ENCODE measurements at regions not wholly inside any gene's neighbourhood (a gene's known extent, or its start where the extent isn't known, plus 50 kb on each side); places are given as distances from the start of the nearest gene placed in this dataset.

DNA sequence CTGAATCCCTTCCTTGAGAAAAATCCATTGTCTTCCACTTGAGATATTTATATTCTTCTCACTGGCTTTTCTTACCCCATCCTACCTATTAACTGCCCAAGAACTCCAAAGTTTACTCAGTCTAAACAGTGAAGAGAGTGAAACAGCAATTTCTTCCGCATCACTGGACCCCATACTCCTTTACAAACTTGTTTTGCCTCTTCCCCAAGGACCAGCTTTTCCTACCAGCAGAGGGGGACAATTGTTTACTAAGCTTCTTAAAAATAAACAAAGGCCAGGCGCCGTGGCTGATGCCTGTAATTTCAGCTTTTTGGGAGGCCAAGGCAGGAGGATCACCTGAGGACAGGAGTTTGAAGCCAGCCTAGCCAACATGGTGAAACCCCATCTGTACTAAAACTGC lies 52.0 kb downstream of the LRATD1 start:
- DNase-seq (ENCODE audit: low read depth): no peak

DNA sequence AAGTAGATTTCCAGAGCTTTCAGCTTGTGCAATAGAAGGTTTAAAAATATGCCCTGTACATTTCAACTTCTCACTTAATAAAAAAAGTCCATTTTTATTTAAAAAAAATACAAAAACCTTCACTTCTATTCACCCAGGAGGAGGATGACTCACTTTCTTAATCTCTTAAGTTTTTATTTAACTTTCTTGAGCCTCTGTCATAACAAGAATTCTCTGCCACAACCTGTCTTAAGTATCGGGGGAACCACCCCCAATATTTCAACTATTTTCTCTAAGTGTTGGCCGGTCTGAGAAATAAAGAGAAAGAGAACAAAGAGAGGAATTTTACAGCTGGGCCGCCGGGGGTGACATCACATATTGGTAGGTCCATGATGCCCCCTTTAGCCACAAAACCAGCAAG lies 58.4 kb downstream of the LRATD1 start:
- DNase-seq (ENCODE audit: low read depth): no peak

DNA sequence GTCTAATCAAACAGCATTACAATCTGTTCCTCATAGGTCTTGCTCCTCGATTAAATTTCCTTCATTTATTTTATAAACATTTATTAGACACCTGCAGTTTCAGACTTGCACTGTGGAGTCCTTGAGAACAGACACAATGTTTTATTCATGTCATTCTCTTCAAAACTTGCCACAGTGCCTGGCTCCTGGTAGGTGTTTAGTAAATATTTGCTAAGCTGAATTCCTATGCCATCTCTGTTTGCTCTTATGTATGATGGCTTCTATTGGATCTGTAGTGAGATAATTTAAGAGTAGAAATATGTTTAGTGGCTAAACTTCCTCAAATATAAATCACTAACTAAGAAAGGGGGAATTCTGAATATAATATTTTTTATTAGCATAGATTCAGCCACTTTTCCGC lies 61.4 kb downstream of the LRATD1 start:
- no peak for DNase-seq (ENCODE audit: low read depth)

DNA sequence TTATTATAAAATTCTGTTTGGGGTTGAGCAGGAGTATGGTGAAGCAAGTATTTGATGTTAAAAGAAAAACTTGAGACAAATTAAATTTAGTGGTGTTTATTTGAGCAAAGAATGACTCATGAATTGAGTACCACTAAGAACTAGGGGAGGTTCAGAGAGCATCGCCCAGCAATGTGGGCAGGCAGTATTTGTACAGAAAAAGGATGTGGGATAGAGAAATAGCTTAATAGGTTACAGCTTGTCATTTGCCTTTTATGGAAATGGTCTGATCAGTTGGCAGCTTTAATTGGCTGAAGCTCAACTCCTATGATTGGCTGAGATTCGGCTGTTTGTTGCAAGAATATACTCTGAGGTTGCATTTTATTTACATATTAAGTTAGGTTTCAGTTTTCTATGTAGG lies 68.2 kb downstream of the LRATD1 start:
- DNase-seq (ENCODE audit: low read depth): no peak

DNA sequence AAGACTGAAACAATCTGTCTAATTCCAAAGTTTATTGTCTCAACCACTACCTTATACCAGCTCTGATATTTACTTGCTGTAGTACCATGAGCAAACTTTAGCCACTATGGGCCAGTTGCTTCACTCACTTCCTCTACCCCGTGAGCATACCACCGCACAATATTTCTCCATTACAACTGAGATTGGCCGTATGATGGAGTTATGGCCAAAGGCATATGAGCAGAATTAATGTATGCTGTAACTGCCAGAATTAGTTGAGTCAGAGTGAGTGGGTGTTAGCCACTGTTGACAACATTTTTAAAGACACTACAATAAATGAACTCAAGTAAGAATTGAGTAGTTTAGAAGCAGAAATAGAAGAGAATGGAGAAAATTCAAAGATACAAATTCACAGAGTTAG lies 69.7 kb downstream of the LRATD1 start:
- DNase-seq (ENCODE audit: low read depth): no peak

DNA sequence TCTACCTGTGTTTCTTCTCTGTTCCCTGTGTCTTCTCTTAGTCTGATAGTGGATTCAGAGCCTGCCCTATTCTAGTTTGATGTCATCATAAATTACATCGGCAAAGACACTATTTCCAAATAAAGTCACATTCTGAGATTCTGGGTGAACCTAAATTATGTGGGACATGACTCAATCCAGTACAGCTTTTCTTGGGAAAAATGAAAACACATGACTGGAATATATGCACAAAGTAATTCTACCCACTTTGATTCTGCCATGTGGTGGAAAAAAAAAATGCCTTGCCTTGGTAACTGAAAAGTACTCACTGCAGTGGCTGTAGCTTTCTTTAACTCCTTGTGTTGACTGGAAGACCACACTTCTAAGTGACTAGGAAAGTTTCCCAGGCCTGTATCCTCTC lies 73.7 kb downstream of the LRATD1 start:
- DNase-seq (ENCODE audit: low read depth): no peak

DNA sequence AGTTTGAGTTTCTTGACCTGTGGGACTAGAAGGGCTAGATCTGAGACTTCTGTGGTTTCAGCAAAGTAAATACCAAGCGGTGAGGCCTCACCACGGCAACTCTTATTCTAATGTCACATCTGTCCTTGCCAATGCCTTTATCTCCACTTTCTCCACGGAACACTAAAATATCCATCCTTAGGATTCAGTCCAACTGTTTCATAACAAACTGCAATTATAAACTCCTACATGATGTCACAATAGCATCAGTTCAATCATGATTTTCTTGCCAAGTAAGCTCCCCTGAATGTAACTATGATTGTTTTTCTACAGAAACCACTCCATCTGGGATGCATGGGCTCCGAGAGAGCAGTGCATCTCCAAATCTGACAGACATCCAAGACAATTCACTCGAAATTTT lies 79.6 kb downstream of the LRATD1 start:
- DNase-seq (ENCODE audit: low read depth): peak; percentile 14

DNA sequence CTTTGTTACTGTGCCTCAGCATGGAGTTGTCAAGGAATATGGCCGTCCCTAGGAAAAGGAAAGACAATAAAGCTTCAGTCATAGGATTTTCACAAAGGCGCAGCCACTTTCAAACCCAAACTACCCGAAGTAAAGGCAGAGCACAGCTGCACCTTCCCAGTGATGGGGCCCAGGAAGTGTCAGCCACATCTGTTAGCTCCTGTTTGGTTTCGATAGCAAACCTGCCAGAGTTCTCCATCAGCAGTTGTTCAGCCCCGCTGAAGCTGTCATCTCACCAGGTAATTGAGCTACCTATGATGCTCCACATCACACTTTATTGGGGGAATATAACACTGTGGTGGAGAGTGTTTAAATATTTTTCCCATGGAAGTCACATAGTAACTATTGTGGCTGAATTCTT lies 80.7 kb downstream of the LRATD1 start:
- no peak for DNase-seq (ENCODE audit: low read depth)

DNA sequence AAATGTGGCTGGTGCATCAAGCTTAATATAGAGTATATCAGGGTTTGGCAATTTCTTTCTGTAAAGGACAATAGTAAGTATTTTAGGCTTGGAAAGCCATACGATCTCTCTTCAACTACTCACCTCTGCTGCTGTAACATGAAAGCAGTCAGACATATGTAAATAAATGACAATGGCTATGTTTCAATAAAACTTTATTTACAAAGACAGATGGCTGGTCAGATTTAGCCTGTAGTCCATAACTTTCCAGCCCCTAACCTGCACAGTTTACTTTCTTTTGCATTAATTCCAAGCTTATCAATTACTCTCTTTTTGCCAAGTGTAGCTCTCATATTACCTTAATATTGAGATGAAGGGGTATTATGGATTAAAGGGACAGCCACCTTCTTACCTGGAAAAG lies 83.1 kb downstream of the LRATD1 start:
- DNase-seq (ENCODE audit: low read depth): no peak

DNA sequence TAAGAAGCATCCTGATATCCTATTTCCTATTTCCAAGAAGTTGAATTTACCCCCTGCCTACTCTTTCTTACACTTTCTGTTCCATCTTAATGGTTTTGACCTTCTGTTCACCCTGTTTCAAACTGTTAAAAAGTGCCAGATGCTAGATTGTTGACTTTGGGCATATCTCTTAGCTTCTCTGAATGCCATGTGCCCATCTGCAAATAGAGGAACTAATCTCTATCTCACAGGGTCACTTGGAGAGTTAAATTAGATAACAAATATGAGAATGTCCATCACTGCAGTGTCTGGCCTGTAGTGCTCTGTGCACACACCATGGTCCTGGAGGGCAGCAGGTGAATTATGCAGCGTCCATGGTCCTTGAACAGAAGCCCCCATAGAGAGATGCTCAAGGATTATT lies 83.8 kb downstream of the LRATD1 start:
- DNase-seq (ENCODE audit: low read depth): no peak

DNA sequence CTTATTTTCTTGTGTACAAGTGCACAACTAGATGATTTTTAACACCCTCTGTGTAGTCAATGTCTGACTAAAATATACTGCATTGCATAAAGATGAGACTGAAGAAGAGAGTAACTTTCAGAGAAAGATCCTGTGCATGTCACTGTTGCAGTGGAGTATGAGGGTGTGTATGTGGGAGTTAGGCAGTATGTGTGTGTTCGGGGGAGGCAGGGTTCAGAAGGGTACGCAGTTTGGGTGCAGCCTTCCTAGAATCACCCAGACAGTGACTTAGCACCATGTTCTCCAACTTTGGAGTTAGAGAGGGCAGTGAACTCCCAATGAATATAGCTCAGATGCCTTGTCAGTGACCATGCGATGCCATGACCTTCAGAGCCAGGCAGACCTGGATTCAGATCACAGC lies 84.6 kb downstream of the LRATD1 start:
- DNase-seq (ENCODE audit: low read depth): no peak

DNA sequence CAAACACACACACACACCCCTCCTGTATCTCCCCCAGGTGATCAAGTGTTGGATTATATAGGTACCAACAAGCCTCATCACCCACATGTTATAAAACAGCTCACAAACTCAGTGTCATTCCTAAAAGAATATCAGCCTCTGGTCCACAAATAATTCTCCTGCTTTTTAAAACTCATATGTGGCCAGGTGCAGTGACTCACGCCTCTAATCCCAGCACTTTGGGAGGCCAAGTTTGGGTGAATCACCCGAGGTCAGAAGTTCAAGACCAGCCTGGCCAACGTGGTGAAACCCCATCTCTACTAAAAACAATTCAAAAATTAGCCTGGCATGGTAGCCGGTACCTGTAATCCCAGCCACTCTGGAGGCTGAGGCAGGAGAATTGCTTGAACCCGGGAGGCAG lies 87.8 kb downstream of the LRATD1 start:
- DNase-seq (ENCODE audit: low read depth): no peak

DNA sequence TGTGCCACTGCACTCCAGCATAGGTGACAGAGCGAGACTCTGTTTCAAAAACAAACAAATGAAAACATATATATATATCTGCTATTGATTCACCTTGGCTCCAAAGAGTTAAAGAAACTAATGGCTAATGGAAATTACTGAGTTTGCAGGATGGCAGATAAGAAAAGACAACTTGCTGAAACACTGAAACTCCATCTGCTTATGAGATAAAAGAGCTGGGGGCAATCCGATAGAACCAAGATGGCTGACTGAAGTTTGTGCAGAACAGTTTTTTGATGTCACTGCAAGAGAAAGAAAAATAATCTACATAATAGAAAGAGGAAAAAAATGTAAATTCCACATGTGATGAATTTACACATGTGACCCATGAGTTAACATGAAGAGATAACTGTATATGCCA lies 88.2 kb downstream of the LRATD1 start:
- no peak for DNase-seq (ENCODE audit: low read depth)

DNA sequence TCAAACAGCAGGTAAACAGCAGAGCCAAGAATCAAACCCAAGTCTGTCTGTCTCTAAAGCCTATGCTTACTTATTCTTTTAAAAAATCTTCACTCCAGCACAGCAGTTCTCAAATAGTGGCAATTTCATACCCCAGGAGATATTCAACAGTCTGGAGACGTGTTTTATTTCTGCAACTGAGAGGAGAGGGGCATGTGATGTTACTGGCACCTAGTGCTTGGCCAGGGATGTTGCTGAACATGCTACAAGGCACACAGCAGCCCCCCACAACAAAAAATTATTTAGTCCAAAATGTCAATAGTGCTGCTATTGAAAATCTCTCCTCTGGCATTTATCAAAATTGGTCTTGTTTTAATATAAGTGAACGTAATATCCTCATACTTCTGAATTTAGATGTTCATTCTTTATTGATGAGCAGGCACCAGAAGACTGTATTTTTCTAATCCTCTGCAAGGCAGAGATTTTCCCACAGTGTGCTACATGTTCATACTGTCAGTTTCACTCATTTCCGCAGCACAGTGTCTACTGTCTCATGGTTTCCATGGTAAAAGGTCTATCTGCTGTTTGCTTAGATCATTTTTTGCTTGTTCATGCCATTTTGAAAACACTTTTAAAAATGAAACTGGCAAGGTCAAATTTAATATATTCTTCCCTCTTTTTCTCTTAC lies 90.5 kb downstream of the LRATD1 start:
- DNase-seq (ENCODE audit: low read depth): no peak

DNA sequence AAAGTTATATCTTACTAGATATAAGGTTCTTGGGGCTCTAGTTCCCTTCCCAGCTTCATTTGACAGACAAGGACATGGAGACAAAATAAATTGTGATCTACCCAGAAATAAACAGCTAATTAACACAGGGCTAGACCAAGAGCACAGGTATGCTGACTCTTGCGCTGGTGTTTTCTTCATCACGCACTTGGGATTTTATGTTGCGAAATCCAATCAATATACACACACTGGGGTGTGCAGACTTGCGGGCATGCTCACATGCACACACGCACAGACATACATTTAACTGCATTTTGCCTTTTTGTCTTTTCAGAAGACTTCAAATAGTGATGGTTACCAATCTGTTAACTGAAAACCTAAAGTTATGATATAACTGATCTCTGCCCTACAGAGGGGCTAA lies 91.2 kb downstream of the LRATD1 start:
- DNase-seq (ENCODE audit: low read depth): no peak

DNA sequence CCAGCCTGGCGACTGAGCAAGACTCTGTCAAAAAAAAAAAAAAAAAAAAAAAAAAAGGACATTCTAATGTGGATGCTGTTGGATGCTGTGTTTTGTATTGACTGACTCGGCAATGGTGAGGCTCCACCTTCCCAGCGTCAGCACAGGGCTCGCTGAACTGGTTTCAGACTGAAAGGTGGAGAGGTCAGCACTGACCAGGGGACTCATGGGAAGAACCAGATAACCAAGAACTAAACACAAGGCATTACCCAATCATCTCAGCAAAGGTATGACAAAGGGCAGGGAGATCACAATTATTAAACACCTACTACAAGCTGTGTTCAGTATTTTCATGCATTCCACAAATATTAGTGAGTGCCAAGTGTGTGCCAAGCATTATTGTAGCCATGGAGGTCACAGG lies 103.2 kb downstream of the LRATD1 start:
- no peak for DNase-seq (ENCODE audit: low read depth)

DNA sequence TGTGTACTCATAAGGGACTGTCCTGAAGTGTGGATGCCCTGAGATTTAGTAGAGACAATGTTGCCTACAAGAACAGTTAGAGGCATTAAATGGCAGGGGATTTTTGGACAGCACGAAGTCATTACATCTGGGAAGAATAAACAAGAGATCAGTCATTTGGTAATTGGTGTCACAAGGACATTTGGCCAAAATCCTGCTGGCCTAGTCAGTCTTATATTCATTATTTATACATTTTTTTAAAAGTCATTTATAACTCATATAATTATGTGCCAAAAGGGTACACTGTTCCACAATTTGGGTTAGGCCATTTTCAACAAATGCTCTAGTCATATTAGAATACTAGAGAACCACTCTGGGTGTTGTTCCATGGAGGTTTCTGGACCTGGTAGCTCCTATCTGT lies 104.7 kb downstream of the LRATD1 start:
- DNase-seq (ENCODE audit: low read depth): no peak

DNA sequence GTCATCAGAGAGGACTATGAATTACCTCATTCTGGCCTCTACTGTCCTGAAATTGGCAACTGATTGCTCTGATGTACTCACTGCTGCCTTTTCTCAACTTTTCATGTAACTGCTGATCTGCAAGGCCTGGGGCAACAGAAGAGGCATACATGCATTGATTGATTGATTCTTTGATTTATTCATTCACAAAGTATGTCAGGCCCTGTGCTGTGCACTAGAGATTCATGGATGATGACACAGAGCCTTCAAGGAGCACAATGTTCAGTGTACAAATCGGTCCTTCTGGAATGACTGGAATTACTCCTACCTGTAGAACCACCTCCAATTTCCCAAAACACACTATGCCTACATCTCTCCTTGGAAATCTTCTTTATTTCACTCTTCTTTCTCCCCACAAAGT lies 111.3 kb downstream of the LRATD1 start:
- DNase-seq (ENCODE audit: low read depth): no peak

DNA sequence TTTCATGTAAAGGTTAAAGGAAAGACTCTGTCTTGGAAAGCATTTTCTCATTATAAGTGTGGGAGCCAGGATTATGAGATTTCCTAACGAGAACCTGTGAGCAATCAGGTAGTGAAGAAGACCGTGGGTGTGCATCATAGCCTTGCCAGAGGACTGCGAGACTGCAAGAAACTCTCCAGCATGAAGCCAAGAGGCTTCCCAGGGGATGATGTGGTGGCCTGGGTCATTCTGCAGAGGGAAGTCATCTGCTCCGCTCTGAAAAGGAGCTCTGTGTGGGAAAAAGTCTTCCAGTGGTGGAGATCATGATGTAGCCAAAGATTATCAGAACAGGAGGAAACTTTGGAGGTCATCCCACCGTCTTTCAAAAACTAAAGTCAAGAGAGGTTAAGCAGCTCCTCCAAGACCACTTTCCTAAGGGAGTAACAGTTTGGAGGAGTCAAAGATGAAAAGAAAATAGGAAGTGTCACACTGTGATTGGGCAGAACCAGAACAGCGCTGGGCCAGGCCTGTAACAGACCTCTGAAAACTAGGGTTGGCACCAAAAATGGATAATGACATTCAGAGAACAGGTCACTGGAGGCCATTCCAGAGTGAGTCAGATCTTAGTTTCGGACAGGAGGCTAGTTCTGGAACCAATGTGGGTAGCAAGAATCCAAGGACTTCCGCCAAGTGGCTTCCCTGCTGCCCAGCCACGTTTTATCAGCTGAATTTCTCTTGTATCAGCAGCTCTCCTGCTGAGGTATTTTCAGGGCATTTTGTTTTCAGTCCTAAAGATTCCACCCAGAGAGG lies 113.0 kb downstream of the LRATD1 start:
- DNase-seq (ENCODE audit: low read depth): no peak

DNA sequence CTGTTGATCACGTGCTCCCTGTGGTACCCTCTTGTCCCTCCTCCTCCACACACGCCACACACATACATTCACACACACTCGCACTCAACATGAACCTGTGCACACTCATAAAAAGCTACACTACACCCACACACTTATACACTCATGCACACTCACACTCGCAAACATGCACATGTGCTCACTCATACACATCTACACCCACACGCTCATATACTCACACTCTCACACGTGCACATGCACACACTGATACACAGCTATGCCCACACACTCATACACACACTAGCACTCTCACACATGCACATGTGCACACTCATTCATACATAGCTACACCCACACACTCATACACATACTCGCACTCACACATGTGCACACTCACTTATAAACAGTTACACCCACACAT lies 113.6 kb downstream of the LRATD1 start:
- DNase-seq (ENCODE audit: low read depth): no peak

DNA sequence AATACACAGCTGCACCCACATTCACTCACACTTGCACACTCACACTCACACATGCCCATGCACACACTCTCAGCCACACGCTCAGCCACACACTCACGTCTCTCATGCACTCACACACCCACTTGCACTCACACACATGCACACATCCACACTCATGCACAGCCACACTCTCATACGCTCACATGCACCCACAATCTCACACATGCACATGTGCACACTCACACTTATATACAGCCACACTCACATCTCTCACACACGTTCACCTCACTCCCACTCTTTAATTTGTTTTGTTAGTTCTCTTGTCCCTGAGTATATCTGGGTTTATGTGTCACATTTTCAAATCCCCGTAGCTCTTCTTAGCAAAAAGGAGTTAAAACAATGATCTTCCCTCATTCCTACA lies 114.9 kb downstream of the LRATD1 start:
- DNase-seq (ENCODE audit: low read depth): no peak

DNA sequence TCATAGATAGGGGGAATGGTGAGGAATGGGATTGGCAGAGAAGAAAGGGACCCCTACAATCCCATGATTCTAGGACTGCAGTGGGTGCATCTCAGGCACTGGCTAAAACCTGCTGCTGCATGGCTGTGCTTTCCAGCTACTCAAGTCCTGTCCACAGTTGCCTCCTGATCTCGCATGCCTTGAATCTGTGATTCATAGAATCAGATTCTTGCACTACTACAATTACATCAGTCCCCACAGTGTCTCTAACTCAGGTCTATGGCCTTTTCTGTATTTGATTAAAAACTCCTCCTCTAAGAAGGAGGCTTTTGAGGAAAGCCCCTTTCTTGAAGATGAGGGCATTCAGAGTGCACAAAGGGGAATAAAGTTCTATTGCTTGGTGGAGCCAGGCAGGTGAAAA lies 117.4 kb downstream of the LRATD1 start:
- no peak for DNase-seq (ENCODE audit: low read depth)

DNA sequence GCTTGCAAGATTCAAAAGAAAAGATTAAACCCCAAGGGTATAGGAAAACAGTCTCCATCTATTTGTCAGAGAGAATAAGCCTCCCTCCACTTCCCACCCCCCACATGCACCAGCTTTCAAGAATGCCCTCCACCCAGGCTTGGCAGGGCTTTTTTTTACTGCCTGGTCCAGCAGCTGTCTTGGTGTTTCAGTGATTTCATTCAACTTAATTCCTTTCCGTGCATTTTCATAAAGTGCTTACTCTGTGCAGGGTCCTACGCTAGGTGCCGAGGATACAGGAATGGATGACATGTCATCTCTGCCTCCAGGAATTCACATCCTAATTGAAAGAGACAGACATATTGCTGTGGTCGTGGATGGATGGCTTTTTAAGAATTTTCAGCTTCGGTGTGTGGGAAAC lies 117.9 kb downstream of the LRATD1 start:
- DNase-seq (ENCODE audit: low read depth): no peak

DNA sequence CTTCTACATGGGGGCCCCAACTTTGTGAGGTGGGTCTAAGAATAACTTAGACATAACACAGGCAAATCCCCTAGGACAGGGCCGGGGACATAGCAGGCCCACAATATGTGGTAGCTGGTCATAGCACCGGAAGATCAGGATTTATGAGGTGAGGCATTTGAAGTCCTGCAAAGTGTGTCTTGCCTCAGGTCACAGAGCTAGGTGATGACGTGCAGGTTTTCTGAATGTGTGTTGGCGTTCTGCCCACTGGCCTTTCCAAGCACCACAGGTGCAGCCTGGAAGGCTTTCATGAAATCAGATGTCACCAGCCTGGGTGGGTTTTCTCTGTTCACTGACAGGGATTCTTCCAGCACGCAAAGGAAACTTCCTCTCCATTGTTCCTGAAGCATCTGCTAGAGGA lies 119.1 kb downstream of the LRATD1 start:
- DNase-seq (ENCODE audit: low read depth): no peak
